ENCODE measurements at regions not wholly inside any gene's neighbourhood (a gene's known extent, or its start where the extent isn't known, plus 50 kb on each side); places are given as distances from the start of the nearest gene placed in this dataset.

DNA sequence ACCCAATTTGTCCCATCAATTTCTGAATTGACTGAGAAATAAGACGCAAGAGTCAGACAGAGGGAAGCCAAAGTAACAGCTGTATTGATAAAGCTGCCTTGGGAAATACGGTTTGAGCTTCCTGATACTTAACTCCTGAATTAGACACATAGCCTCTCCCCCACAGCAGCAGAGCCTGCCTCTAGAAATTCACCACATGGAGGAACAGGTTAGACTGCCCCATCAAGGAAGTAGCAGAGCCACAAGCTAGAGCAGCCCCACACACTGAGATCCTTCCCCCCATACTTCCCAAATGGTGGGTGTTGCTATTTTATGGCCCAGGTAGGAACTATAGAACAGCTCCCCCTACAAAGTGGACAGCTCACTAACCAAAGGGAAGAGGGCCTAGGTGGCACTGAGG lies 220.0 kb downstream of the SMAD2 start (continued):
- TF ChIP-seq, protein P1, sequence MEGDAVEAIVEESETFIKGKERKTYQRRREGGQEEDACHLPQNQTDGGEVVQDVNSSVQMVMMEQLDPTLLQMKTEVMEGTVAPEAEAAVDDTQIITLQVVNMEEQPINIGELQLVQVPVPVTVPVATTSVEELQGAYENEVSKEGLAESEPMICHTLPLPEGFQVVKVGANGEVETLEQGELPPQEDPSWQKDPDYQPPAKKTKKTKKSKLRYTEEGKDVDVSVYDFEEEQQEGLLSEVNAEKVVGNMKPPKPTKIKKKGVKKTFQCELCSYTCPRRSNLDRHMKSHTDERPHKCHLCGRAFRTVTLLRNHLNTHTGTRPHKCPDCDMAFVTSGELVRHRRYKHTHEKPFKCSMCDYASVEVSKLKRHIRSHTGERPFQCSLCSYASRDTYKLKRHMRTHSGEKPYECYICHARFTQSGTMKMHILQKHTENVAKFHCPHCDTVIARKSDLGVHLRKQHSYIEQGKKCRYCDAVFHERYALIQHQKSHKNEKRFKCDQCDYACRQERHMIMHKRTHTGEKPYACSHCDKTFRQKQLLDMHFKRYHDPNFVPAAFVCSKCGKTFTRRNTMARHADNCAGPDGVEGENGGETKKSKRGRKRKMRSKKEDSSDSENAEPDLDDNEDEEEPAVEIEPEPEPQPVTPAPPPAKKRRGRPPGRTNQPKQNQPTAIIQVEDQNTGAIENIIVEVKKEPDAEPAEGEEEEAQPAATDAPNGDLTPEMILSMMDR (conservative IDR thresholded peaks at IDR 0.05; ENCODE audit: low read depth in 2 of 2): no peak
- no peak for TF ChIP-seq POLR2AphosphoS5 (IDR thresholded peaks at IDR 0.05; ENCODE audit: low read depth)
- no peak for TF ChIP-seq NANOG (IDR thresholded peaks at IDR 0.05; ENCODE audit: borderline replicate concordance)
- TF ChIP-seq STAT1 (IDR thresholded peaks at IDR 0.05; ENCODE audit: unreplicated experiment): no peak

DNA sequence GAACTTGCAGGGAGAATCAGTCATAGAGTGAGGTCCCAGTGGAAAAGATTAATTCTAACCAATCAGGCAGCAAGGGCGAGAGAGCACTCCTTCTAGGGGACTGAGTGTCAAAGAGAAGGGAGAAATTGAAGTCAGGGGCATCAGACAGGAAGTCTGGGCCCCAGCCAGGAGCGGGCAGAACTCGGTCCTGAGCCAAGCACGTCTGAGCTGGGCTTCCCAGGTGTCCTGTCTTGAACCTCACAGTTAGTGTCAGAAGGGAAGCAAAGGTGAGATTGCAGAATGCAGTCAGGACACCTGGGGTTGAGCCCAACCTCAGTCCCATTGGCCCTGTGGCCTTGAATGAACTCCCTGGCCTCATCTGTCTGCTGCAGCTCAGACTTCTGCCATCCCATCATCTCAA lies 220.9 kb downstream of the SMAD2 start:
- H3K27ac ChIP-seq (ENCODE audit: low read depth): no peak overlapping the region
- DNase-seq (ENCODE audit: low spot score): no peak
- no peaks in the 10 kb centered on the region for H3K27me3 ChIP-seq (ENCODE audit: insufficient read depth)
- no peaks in the 10 kb centered on the region for H3F3A ChIP-seq (replicated peaks; ENCODE audit: low read depth)
- no peak overlapping the region for H3K27ac Mint-ChIP-seq
- TF ChIP-seq NANOG (IDR thresholded peaks at IDR 0.05; ENCODE audit: borderline replicate concordance) (no peak), ZNF114 (CRISPR knock-in tag; IDR thresholded peaks at IDR 0.05) (no peak), JUNB (IDR thresholded peaks at IDR 0.05; ENCODE audit: unreplicated experiment) (no peak), STAT1 (IDR thresholded peaks at IDR 0.05; ENCODE audit: unreplicated experiment) (no peak), EZH2 (IDR thresholded peaks at IDR 0.05; ENCODE audit: low read depth, unreplicated experiment) (no peak)
- TF ChIP-seq, protein P2, sequence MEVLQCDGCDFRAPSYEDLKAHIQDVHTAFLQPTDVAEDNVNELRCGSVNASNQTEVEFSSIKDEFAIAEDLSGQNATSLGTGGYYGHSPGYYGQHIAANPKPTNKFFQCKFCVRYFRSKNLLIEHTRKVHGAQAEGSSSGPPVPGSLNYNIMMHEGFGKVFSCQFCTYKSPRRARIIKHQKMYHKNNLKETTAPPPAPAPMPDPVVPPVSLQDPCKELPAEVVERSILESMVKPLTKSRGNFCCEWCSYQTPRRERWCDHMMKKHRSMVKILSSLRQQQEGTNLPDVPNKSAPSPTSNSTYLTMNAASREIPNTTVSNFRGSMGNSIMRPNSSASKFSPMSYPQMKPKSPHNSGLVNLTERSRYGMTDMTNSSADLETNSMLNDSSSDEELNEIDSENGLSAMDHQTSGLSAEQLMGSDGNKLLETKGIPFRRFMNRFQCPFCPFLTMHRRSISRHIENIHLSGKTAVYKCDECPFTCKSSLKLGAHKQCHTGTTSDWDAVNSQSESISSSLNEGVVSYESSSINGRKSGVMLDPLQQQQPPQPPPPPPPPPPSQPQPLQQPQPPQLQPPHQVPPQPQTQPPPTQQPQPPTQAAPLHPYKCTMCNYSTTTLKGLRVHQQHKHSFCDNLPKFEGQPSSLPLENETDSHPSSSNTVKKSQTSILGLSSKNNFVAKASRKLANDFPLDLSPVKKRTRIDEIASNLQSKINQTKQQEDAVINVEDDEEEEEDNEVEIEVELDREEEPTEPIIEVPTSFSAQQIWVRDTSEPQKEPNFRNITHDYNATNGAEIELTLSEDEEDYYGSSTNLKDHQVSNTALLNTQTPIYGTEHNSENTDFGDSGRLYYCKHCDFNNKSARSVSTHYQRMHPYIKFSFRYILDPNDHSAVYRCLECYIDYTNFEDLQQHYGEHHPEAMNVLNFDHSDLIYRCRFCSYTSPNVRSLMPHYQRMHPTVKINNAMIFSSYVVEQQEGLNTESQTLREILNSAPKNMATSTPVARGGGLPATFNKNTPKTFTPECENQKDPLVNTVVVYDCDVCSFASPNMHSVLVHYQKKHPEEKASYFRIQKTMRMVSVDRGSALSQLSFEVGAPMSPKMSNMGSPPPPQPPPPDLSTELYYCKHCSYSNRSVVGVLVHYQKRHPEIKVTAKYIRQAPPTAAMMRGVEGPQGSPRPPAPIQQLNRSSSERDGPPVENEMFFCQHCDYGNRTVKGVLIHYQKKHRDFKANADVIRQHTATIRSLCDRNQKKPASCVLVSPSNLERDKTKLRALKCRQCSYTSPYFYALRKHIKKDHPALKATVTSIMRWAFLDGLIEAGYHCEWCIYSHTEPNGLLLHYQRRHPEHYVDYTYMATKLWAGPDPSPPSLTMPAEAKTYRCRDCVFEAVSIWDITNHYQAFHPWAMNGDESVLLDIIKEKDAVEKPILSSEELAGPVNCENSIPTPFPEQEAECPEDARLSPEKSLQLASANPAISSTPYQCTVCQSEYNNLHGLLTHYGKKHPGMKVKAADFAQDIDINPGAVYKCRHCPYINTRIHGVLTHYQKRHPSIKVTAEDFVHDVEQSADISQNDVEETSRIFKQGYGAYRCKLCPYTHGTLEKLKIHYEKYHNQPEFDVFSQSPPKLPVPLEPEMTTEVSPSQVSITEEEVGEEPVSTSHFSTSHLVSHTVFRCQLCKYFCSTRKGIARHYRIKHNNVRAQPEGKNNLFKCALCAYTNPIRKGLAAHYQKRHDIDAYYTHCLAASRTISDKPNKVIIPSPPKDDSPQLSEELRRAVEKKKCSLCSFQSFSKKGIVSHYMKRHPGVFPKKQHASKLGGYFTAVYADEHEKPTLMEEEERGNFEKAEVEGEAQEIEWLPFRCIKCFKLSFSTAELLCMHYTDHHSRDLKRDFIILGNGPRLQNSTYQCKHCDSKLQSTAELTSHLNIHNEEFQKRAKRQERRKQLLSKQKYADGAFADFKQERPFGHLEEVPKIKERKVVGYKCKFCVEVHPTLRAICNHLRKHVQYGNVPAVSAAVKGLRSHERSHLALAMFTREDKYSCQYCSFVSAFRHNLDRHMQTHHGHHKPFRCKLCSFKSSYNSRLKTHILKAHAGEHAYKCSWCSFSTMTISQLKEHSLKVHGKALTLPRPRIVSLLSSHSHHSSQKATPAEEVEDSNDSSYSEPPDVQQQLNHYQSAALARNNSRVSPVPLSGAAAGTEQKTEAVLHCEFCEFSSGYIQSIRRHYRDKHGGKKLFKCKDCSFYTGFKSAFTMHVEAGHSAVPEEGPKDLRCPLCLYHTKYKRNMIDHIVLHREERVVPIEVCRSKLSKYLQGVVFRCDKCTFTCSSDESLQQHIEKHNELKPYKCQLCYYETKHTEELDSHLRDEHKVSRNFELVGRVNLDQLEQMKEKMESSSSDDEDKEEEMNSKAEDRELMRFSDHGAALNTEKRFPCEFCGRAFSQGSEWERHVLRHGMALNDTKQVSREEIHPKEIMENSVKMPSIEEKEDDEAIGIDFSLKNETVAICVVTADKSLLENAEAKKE (CRISPR knock-in tag; IDR thresholded peaks at IDR 0.05): no peak
- TF ChIP-seq, protein P1 (conservative IDR thresholded peaks at IDR 0.05; ENCODE audit: low read depth in 2 of 2): no peak
- H3K9me3 Mint-ChIP-seq: no peaks in the 10 kb centered on the region
- no peaks in the 10 kb centered on the region for H3K79me2 ChIP-seq (replicated peaks; ENCODE audit: insufficient read depth)
- no peaks in the 10 kb centered on the region for H4K20me1 ChIP-seq (replicated peaks; ENCODE audit: insufficient read depth)
- peaks cover 5% of the 10 kb centered on the region for H3K27me3 Mint-ChIP-seq (ENCODE audit: insufficient read depth, low read depth, poor library complexity)
- H3K4me1 ChIP-seq (ENCODE audit: insufficient read depth): no peaks in the 10 kb centered on the region
- no peak for ATAC-seq
- H3K4me1 Mint-ChIP-seq: no peaks in the 10 kb centered on the region; the same call in 2 of the 3 replicates
- H3K9me2 ChIP-seq (ENCODE audit: insufficient read depth): no peaks in the 10 kb centered on the region
- H3K36me3 Mint-ChIP-seq (ENCODE audit: low read depth): no peaks in the 10 kb centered on the region
- H3K36me3 ChIP-seq (ENCODE audit: insufficient read depth): no peaks in the 10 kb centered on the region
- no peak overlapping the region for H2AFZ ChIP-seq
- no peak overlapping the region for H3K4me3 ChIP-seq
- H3K4me2 ChIP-seq: no peak overlapping the region
- no peak overlapping the region for H3K4me3 Mint-ChIP-seq
